Suprapubic skin (tissue), 4 donors: ENCODE measurements at regions not wholly inside any gene's neighbourhood (a gene's known extent, or its start where the extent isn't known, plus 50 kb on each side); places are given as distances from the start of the nearest gene placed in this dataset.

Experiments
- DNase-seq, 2 donors: peaks; one replicate each; pipeline ENCODE4 v3.0.0-alpha.2; 2019; ENCODE audit warnings: low spot score in 2 of 2
- H3K27ac ChIP-seq: fragments of 200-600 bp; sonication (generic); one replicate; pipeline ENCODE4 v1.5.1; 2019
- H3K27me3 ChIP-seq: fragments of 200-600 bp; sonication (generic); one replicate; pipeline ENCODE4 v1.5.1; 2019
- H3K36me3 ChIP-seq: fragments of 200-600 bp; sonication (generic); one replicate; pipeline ENCODE4 v1.5.1; 2019
- H3K4me1 ChIP-seq: fragments of 200-600 bp; sonication (generic); one replicate; pipeline ENCODE4 v1.5.1; 2019
- H3K4me3 ChIP-seq: fragments of 200-600 bp; sonication (generic); one replicate; pipeline ENCODE4 v1.5.1; 2019; ENCODE audit warnings: mild to moderate bottlenecking
- H3K9me3 ChIP-seq: fragments of 200-600 bp; sonication (generic); one replicate; pipeline ENCODE4 v1.5.1; 2019
- CTCF ChIP-seq, 2 donors: fragments of 200-600 bp in 1 of 2; fragments of 450-650 bp in 1 of 2; sonication (generic) in 1 of 2; IDR thresholded peaks; one replicate each; pipeline ENCODE4 v1.5.1; 2016 to 2019; ENCODE audit warnings: antibody characterized with exemption in 2 of 2, mild to moderate bottlenecking in 1 of 2, moderate library complexity in 1 of 2
- EP300 ChIP-seq: sonication (generic); formaldehyde crosslinking; IDR thresholded peaks from one replicate; pipeline ENCODE4 v1.6.1; 2017; ENCODE audit warnings: antibody characterized with exemption
- POLR2A ChIP-seq, 2 donors: fragments of 450-650 bp; IDR thresholded peaks; one replicate each; pipeline ENCODE4 v1.6.1; 2017; ENCODE audit warnings: antibody characterized with exemption in 2 of 2, mild to moderate bottlenecking in 2 of 2, moderate library complexity in 2 of 2
- POLR2AphosphoS5 ChIP-seq, 3 donors: sonication (generic); formaldehyde crosslinking; IDR thresholded peaks; one replicate each; pipeline ENCODE4 v1.6.1; 2017; ENCODE audit warnings: antibody characterized with exemption in 3 of 3
- WGBS: methylation state at CpG from one replicate; pipeline ENCODE4 v1.1.5; 2018; 5-methylcytosine and 5-hydroxymethylcytosine counted together

DNA sequence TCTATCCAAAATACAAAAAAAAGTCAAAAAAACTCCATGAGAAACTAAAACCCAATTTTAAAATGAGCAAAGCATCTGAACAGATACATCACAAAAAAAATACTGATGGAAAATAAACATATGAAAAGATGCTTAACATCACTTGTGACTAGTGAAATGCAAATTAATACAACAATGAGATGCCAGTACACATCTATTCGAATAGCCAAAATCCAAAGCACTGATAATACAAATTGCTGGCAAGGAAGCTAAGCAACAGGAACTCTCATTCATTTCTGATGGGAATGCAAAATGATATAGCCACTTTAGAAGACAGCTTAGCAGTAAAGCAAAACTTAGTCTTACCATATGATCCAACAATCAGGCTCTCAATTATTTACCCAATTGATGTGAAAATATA lies 190.2 kb upstream of the FN1 start:
- H3K4me3 ChIP-seq = no peak overlapping the region
- H3K27ac ChIP-seq = no peak overlapping the region
- no peaks in the 10 kb centered on the region for H3K27me3 ChIP-seq
- no peaks in the 10 kb centered on the region for H3K9me3 ChIP-seq
- H3K36me3 ChIP-seq = no peaks in the 10 kb centered on the region
- no peaks in the 10 kb centered on the region for H3K4me1 ChIP-seq
- no peak for TF ChIP-seq CTCF (IDR thresholded peaks at IDR 0.05)
- TF ChIP-seq EP300 = no peak
- TF ChIP-seq POLR2AphosphoS5 (IDR thresholded peaks at IDR 0.05) = no peak
- TF ChIP-seq POLR2A (IDR thresholded peaks at IDR 0.05) = no peak
- DNase-seq = no peak
- 89% methylated on average over 1 of the region's 1 CpG for WGBS

DNA sequence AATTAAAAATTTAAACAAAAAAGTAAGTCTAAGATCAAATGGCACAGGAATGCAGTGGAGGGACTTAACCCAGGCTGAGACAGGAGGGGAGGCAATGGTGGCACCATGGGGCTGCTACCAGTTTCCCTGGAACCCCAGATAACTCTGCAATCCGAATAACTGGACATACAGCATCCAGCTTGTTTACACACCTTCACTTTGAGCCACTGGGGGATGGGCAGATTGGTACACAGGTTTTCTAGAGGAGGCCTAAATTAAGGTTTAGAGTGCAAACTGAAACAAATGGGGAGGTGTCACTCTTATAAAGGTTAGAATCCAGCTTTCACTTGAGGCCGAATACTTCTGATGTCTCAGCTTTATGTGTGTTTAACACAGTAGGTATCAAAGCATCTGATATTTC lies 189.3 kb upstream of the FN1 start:
- H3K27ac ChIP-seq = no peak overlapping the region
- 90% methylated on average over 2 of the region's 2 CpGs for WGBS
- no peaks in the 10 kb centered on the region for H3K9me3 ChIP-seq
- H3K36me3 ChIP-seq = no peaks in the 10 kb centered on the region
- no peaks in the 10 kb centered on the region for H3K4me1 ChIP-seq
- no peak overlapping the region for H3K4me3 ChIP-seq
- TF ChIP-seq POLR2A (IDR thresholded peaks at IDR 0.05) (no peak), EP300 (no peak), POLR2AphosphoS5 (IDR thresholded peaks at IDR 0.05) (no peak)
- no peak for DNase-seq
- H3K27me3 ChIP-seq = no peaks in the 10 kb centered on the region

- H3K36me3 ChIP-seq = no peaks in the 10 kb centered on the region
- WGBS = 61% methylated on average over 7 of the region's 7 CpGs
- no peaks in the 10 kb centered on the region for H3K27me3 ChIP-seq
- DNase-seq = no peak
- no peaks in the 10 kb centered on the region for H3K9me3 ChIP-seq
- H3K4me1 ChIP-seq = peaks cover 3% of the 10 kb centered on the region
- no peak overlapping the region for H3K4me3 ChIP-seq
- TF ChIP-seq CTCF (IDR thresholded peaks at IDR 0.05) (no peak), EP300 (peak; percentile 90), POLR2AphosphoS5 (IDR thresholded peaks at IDR 0.05) (peak in 1 of 3 donors; percentile 21)
- H3K27ac ChIP-seq = no peak overlapping the region
Observed at GRCh38 chr2:215624423-215624829, 188.6 kb upstream of the FN1 start.

DNA sequence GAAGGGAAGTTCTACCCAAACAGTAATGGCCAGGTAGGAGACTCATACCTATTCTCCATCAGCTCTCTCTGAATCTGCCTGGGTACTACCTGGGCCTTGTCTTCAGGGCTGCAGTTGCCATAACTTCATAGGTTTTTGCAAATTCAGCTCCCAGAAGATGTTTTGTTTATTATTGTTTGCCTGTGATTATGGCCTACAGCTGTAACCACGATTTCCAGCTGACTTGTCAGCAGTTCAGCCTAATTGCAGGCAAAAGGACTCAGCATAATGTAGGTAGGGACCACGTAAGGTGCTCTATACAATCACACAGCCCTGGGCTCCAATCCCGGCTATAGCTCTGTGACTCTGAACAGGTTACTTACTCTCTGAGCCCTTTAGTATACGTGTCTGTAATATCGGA lies 187.0 kb upstream of the FN1 start:
- Histone ChIP-seq H3K9me3 (no peaks in the 10 kb centered on the region), H3K27me3 (no peaks in the 10 kb centered on the region), H3K36me3 (no peaks in the 10 kb centered on the region), H3K4me1 (peaks cover 4% of the 10 kb centered on the region), H3K4me3 (no peak overlapping the region), H3K27ac (no peak overlapping the region)
- TF ChIP-seq CTCF (IDR thresholded peaks at IDR 0.05) (no peak), POLR2A (IDR thresholded peaks at IDR 0.05) (no peak), EP300 (no peak), POLR2AphosphoS5 (IDR thresholded peaks at IDR 0.05) (no peak)
- no peak for DNase-seq
- WGBS = 84% methylated on average over 5 of the region's 5 CpGs

DNA sequence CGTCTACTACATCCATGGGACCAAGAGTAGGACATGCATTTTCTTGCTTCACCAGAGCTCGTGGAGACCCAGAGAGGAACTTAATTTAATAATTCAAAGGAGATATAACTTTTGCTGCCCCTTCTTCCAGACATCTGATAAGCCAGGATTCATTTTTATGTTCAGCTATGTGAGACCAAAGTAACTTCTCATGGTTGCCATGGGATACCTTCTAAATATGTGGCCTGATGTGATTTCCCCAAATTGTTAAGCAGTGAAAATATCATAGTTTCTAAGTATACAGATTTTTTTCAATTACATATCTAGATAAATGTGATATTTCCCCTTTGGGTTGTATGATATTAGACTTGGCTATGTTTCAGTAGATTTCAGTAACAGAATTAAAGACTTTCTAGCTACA lies 185.5 kb upstream of the FN1 start:
- H3K9me3 ChIP-seq = no peaks in the 10 kb centered on the region
- peaks cover 4% of the 10 kb centered on the region for H3K4me1 ChIP-seq
- H3K36me3 ChIP-seq = no peaks in the 10 kb centered on the region
- WGBS = 79% methylated on average over 2 of the region's 2 CpGs
- no peak for DNase-seq
- TF ChIP-seq POLR2A (IDR thresholded peaks at IDR 0.05) = no peak
- no peak for TF ChIP-seq EP300
- no peak for TF ChIP-seq POLR2AphosphoS5 (IDR thresholded peaks at IDR 0.05)
- TF ChIP-seq CTCF (IDR thresholded peaks at IDR 0.05) = no peak
- no peak overlapping the region for H3K27ac ChIP-seq
- H3K27me3 ChIP-seq = no peaks in the 10 kb centered on the region
- H3K4me3 ChIP-seq = no peak overlapping the region

DNA sequence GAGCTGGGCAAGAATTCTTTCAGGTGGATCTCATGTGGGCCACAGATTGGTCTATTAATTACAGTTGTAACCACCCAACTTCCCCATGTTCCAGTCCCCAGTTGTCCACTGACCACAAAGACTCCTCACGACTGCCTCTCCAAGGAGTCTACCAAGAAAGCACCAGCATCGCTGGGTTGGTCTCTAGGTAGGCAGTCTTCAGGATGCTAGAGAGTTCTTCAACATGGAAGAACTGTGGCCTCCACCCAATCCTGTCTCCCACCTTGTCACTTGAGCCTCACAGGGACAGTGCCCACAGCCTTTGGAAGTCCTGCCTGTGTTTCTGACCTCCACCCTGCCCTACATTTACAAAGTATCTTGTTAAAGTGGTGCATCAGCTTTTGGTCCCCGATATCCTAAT lies 184.7 kb upstream of the FN1 start:
- WGBS = 89% methylated on average over 3 of the region's 3 CpGs
- Histone ChIP-seq H3K27ac (no peak overlapping the region), H3K4me3 (no peak overlapping the region), H3K27me3 (no peaks in the 10 kb centered on the region), H3K9me3 (no peaks in the 10 kb centered on the region), H3K4me1 (peaks cover 4% of the 10 kb centered on the region), H3K36me3 (no peaks in the 10 kb centered on the region)
- no peak for DNase-seq
- no peak for TF ChIP-seq POLR2AphosphoS5 (IDR thresholded peaks at IDR 0.05)
- TF ChIP-seq EP300 = no peak
- no peak for TF ChIP-seq POLR2A (IDR thresholded peaks at IDR 0.05)
